Prostate gland (tissue), 2 donors: ENCODE measurements at regions not wholly inside any gene's neighbourhood (a gene's known extent, or its start where the extent isn't known, plus 50 kb on each side); places are given as distances from the start of the nearest gene placed in this dataset.

Experiments used
- POLR2A ChIP-seq: fragments of 450-650 bp; IDR thresholded peaks from one replicate; pipeline ENCODE4 v1.6.1; 2016; ENCODE audit warnings: antibody characterized with exemption, mild to moderate bottlenecking
- POLR2AphosphoS5 ChIP-seq: sonication (generic); formaldehyde crosslinking; IDR thresholded peaks from one replicate; pipeline ENCODE4 v1.6.1; 2017; ENCODE audit warnings: antibody characterized with exemption
- TF ChIP-seq, protein P1 (sequence below), 4 experiments: fragments of 200-600 bp in 2 of 4; fragments of 450-650 bp in 2 of 4; sonication (generic) in 2 of 4; IDR thresholded peaks; 1 replicate in 3 of 4; 2 replicates in 1 of 4; pipeline ENCODE4 v1.5.1; 2016 to 2019; ENCODE audit warnings: antibody characterized with exemption in 4 of 4, mild to moderate bottlenecking in 2 of 4, moderate library complexity in 2 of 4

- TF ChIP-seq, protein P1, sequence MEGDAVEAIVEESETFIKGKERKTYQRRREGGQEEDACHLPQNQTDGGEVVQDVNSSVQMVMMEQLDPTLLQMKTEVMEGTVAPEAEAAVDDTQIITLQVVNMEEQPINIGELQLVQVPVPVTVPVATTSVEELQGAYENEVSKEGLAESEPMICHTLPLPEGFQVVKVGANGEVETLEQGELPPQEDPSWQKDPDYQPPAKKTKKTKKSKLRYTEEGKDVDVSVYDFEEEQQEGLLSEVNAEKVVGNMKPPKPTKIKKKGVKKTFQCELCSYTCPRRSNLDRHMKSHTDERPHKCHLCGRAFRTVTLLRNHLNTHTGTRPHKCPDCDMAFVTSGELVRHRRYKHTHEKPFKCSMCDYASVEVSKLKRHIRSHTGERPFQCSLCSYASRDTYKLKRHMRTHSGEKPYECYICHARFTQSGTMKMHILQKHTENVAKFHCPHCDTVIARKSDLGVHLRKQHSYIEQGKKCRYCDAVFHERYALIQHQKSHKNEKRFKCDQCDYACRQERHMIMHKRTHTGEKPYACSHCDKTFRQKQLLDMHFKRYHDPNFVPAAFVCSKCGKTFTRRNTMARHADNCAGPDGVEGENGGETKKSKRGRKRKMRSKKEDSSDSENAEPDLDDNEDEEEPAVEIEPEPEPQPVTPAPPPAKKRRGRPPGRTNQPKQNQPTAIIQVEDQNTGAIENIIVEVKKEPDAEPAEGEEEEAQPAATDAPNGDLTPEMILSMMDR (IDR thresholded peaks at IDR 0.05): no peak
- no peak for TF ChIP-seq POLR2A
- TF ChIP-seq POLR2AphosphoS5: no peak
Measured at GRCh38 chr2:9717886-9718451, 87.2 kb upstream of the YWHAQ start.
